Inferior parietal cortex (tissue), 1 donor: ENCODE measurements at regions not wholly inside any gene's neighbourhood (a gene's known extent, or its start where the extent isn't known, plus 50 kb on each side); places are given as distances from the start of the nearest gene placed in this dataset.

Source experiments
- DNase-seq: peaks from one replicate; pipeline ENCODE4 v3.0.0-alpha.2; 2016; ENCODE audit errors: extremely low spot score

GRCh38 chr3:178244733-178245709, 291.2 kb upstream of the KCNMB2 start:
- no peak for DNase-seq

GRCh38 chr3:178246004-178246403, 290.2 kb upstream of the KCNMB2 start:
- DNase-seq, result no peak

- DNase-seq, result no peak
Observed at GRCh38 chr3:178255315-178255714, 280.9 kb upstream of the KCNMB2 start.

GRCh38 chr3:178257491-178257890, 278.7 kb upstream of the KCNMB2 start:
- DNase-seq, result no peak

GRCh38 chr3:178258121-178258520, 278.1 kb upstream of the KCNMB2 start:
- DNase-seq, result no peak

GRCh38 chr3:178259703-178260102, 276.5 kb upstream of the KCNMB2 start:
- no peak for DNase-seq

GRCh38 chr3:178260887-178261565, 275.2 kb upstream of the KCNMB2 start:
- no peak for DNase-seq

- DNase-seq, result no peak
Observed at GRCh38 chr3:178263236-178263916, 272.9 kb upstream of the KCNMB2 start.

GRCh38 chr3:178267158-178267844, 268.9 kb upstream of the KCNMB2 start:
- DNase-seq, result no peak

- DNase-seq, result no peak
Observed at GRCh38 chr3:178270838-178271237, 265.4 kb upstream of the KCNMB2 start.

- no peak for DNase-seq
Observed at GRCh38 chr3:178271740-178272387, 264.4 kb upstream of the KCNMB2 start.

GRCh38 chr3:178272841-178273240, 263.4 kb upstream of the KCNMB2 start:
- no peak for DNase-seq

GRCh38 chr3:178274711-178275110, 261.5 kb upstream of the KCNMB2 start:
- DNase-seq, result no peak

- DNase-seq, result no peak
Observed at GRCh38 chr3:178275311-178275710, 260.9 kb upstream of the KCNMB2 start.

- no peak for DNase-seq
Observed at GRCh38 chr3:178275793-178276192, 260.4 kb upstream of the KCNMB2 start.

- DNase-seq, result no peak
Observed at GRCh38 chr3:178277605-178278004, 258.6 kb upstream of the KCNMB2 start.

- DNase-seq, result no peak
Observed at GRCh38 chr3:178283561-178283960, 252.7 kb upstream of the KCNMB2 start.

- DNase-seq, result no peak
Observed at GRCh38 chr3:178284181-178284580, 252.1 kb upstream of the KCNMB2 start.

GRCh38 chr3:178288074-178288473, 248.2 kb upstream of the KCNMB2 start:
- no peak for DNase-seq

GRCh38 chr3:178289544-178290160, 246.6 kb upstream of the KCNMB2 start:
- no peak for DNase-seq
